NCI-H345 treated with DMSO at 0.1 percent for 48 hours (cell line): ENCODE measurements at regions not wholly inside any gene's neighbourhood (a gene's known extent, or its start where the extent isn't known, plus 50 kb on each side); places are given as distances from the start of the nearest gene placed in this dataset.

Experiments used
- DNase-seq: peaks from one replicate; lab custom pipeline; 2025; ENCODE audit not compliant: unreplicated experiment; lab: John Stamatoyannopoulos, UW

DNA sequence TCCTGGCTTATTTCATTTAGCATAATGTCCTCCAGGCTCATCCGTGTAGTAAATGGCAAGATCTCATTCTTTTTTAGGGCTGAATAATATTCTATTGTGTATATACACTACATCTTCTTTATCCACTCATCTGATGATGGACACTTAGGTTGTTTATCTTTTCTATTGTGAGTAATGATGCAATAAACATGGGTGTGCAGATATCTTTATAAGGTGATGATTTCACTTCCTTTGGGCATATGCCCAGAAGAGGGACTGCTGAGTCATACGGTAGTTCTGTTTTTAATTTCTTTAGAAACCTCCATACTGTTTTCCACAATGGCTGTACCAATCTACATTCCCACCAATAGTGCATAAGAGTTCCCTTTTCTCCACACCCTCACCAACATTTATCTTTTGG is 317.6 kb upstream of the CNKSR2 start:
- DNase-seq: no peak

DNA sequence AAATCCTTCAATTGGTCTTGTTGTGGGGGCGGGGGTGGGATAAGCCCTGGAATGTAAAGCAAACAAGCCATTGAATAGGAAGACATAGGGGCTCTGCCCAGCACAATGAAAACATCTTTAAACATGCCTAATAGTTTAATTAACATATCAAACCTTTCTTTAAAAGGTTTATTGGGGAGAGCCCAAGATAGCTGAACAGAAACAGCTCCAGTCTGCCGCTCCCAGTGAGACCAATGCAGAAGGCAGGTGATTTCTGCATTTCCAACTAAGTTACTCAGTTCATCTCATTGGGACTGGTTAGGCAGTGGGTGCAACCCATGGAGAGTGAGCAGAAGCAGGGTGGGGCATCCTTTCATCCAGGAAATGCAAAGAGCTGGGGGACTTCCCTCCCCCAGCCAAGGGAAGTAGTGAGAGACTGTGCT is 327.2 kb upstream of the CNKSR2 start:
- no peak for DNase-seq

DNA sequence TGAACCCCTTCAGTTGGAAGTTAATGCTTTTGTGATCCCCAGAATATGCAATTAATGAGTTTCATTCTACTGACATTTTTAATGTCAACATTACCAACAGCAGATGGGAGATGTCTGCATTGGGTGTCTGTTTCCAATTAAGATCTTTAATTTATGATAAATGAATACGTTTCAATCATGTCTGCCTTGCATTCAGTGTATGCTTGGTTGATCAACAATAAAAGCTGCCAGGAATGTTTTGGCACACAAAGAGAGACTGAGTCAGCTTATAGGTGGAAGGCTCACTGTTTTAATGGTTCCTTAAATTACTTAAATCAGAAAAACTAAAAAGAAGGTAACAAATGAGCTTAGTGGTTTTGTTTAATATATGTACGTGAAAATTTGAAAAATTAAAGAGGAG is 359.9 kb upstream of the CNKSR2 start:
- no peak for DNase-seq

GRCh38 chrX:21004835-21005234 is 369.4 kb upstream of the CNKSR2 start:
- DNase-seq: no peak

GRCh38 chrX:20995829-20996228 is 378.4 kb upstream of the CNKSR2 start:
- no peak for DNase-seq

GRCh38 chrX:20989361-20989760 is 384.9 kb upstream of the CNKSR2 start:
- no peak for DNase-seq

DNA sequence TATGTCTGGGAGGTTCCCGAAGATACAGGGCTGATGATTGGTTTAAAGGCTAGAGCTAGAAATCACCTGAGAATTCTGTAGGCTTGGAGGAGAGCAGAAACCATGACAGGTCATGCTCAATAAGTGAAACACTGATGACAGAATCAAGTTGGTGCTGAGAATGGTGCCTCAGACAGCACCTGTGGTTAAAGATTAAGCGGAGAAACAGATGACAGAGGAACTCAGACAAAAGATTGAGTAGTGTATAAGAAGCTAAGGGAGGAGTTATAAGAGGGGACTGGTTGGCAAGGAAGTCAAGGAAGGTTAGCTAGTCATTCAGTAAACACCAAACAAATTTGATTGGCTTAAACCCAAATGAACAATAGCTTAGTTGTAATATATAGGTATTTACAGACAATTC is 385.4 kb upstream of the CNKSR2 start:
- no peak for DNase-seq

DNA sequence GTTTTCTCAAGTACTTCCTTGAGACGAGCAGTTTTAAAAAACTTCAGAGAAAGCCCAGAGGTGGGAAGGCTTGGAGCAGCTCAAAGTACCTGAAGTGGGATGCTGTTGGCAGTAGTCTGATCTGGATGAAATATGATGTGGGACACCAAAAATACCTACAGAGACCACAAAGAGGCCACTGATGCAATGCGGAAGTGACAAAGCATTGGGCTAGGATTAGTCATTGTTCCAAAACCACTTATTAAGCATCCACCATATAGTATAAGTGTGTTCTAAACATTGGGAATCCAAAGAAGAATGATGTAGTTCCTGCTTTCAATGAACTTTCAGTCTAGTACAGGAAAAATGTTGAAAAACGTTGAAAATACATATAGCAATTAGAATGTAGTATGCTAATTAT is 386.1 kb upstream of the CNKSR2 start:
- DNase-seq: no peak

GRCh38 chrX:20980426-20980825 is 393.8 kb upstream of the CNKSR2 start:
- DNase-seq: no peak

- no peak for DNase-seq
Measured at GRCh38 chrX:20974326-20974725, 399.9 kb upstream of the CNKSR2 start.

DNA sequence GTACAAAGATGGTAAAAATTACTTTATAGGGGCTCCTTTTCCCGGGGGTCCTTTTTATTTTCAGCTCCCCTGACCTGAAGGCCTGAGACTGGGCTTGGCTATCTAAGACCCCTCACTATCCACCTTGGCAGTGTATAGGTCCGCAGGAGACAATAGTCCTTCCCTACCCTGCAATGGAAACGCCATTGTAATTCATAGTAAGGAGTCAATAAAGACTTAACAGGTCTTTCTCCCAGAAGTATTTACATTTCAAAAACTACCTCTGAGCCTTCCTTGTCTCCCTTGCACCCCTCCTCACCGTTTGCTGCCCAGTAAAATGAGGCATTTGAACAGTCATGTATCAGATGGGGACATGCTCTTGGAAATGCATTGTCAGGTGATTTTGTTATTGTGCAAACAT is 401.2 kb upstream of the CNKSR2 start:
- no peak for DNase-seq

DNA sequence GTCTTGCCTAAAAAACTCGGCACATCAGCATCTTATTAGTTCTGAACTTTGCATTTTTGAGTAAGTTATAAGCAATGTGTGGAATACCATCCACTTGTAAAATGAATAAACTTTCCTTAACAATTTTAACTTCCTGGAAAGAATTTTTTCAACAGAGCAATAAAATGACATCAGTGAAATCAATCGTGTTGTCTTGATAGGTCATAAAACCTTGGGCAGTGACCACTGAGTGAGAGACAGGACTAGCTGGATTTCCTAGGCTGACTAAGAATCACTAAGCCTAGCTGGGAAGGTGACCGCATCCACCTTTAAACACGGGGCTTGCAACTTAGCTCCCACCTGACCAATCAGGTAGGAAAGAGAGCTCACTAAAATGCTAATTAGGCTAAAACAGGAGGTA is 403.0 kb upstream of the CNKSR2 start:
- DNase-seq: no peak

- DNase-seq: no peak
Measured at GRCh38 chrX:20969565-20969964, 404.7 kb upstream of the CNKSR2 start.

DNA sequence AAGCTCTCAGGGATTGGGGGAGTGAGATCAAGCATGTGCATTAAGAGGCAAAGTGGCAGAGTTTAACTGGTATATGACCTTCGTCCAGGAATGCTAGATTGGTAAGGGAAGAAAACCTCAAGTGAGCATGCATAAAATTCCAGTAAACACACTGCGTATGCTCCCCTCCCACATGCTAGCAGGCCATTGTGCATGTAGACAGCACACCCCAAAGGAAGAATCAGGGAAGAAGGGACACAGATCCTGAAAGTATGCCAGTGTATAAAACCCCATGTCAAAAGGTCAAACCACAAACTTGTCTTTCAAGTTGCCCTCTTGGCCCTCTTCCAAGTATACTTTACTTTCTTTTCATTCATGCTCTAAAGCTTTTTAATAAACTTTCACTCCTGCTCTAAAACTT is 405.2 kb upstream of the CNKSR2 start:
- DNase-seq: no peak

- DNase-seq: peak; percentile 87
Measured at GRCh38 chrX:20967725-20968124, 406.5 kb upstream of the CNKSR2 start.

DNA sequence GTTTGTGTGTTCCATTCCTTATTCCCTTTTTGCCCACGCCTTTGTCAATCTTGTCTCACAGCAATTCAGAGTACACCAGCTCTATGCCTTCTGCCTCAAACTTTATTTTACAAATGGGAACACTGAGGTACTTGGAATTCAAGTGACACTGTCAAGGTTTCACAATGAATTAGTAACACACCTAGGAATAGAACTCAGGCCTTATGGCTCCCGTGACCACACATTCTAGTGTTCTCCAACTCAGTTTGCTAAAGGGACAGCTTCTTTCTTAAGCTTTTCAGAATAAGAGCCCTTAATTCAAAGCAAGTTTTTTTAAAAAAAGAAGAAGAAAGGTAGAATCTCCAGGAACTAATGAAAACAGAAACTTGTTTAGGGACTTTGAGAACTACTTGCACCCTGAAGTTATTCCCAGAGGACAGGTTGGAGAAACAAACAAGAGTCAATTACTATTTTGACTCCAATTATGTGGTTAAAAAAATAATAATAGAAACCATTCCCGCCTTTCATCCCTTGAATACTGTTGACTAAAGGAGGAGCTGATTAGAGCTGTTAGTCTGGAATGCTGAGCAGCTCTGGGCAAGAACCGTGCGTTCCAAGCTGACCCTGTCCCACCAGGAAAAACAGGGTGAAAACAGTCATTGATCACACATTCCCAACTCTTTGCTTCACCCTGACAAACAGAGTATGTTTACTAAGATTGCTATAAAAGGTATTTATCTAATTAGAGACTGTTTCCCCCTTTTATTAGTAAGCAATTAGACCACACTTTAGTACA is 408.8 kb upstream of the CNKSR2 start:
- no peak for DNase-seq

- DNase-seq: no peak
Measured at GRCh38 chrX:20954014-20954413, 420.2 kb upstream of the CNKSR2 start.

- no peak for DNase-seq
Measured at GRCh38 chrX:20952180-20952579, 422.0 kb upstream of the CNKSR2 start.

- DNase-seq: no peak
Measured at GRCh38 chrX:20951016-20951810, 423.0 kb upstream of the CNKSR2 start.

- no peak for DNase-seq
Measured at GRCh38 chrX:20947411-20947912, 426.8 kb upstream of the CNKSR2 start.

- no peak for DNase-seq
Measured at GRCh38 chrX:20913760-20914159, 460.5 kb upstream of the CNKSR2 start.

- DNase-seq: no peak
Measured at GRCh38 chrX:20906571-20906970, 467.6 kb upstream of the CNKSR2 start.
